CMK (cell line): ENCODE measurements at regions not wholly inside any gene's neighbourhood (a gene's known extent, or its start where the extent isn't known, plus 50 kb on each side); places are given as distances from the start of the nearest gene placed in this dataset.
"Not testable (repeated sequence)": the region's sequence is repeated elsewhere in the genome, so short reads cannot be mapped to it uniquely, and the experiment has no call there.

Experiments used
- DNase-seq: peaks from one replicate; pipeline ENCODE4 v3.0.0-alpha.2; 2010; ENCODE audit warnings: low read depth

DNA sequence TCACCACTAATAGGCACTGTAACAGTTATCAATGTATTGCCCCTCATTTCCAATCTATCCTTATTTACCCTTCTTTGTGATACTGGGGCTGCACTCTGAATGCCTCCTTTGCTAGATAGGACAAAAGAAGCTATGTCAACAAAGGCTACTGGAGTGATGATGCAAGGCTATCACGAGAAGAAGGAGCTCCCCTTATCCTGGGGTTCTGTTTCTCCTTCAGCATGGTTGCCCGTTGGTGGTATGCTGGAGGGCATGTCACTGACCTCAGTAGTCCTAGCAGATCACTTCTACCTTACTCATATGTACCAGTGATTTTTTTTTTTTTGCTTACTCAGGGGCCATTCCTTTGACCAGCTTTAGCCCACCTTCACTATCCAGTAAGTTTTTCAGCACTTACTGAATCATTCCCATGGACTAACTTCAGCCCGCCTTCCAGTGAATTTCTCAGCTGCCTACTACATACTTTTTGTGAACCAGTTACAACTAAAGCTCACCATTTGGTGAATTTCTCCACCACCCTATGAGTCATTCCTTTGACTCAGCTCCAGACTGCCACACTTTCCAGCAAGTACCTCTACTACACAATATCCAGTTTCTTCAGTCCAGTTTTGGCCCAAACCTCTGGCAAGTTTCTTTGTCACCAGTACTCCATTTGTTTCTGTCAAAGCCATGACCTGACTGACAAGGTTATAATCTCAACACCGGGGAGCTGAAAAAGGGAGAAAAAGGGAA, 944.5 kb downstream of the KCNT2 start:
- DNase-seq: no peak

DNA sequence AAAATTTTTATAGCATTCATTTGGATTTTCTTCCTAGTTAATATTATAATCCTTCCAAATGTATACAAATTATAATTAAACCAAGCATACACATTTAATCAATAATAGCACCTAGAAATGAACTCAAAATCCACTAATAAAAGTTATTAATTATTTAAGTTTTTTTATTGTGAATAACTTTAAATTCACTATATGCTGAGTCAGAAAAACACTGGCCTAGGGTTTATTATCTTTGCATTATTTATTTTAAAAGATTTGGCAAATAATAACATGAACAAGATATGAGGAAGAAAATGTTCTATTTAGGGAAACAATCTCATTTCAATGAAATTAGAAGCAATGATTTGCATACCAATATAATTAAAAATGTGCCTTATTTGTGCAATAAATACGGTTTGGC, 951.5 kb downstream of the KCNT2 start:
- DNase-seq: no peak

DNA sequence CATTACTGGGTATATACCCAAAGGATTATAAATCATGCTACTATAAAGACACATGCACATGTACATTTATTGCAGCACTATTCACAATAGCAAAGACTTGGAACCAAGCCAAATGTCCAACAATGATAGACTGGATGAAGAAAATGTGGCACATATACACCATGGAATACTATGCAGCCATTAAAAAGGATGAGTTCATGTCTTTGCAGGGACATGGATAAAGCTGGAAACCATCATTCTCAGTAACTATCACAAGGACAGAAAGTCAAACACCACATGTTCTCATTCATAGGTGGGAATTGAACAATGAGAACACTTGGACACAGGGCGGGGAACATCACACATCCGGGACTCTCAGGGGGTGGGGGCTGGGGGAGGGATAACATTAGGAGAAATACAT, 959.4 kb downstream of the KCNT2 start:
- not testable (repeated sequence) for DNase-seq

GRCh38 chr1:195637539-195637938, 970.7 kb downstream of the KCNT2 start:
- no peak for DNase-seq

DNA sequence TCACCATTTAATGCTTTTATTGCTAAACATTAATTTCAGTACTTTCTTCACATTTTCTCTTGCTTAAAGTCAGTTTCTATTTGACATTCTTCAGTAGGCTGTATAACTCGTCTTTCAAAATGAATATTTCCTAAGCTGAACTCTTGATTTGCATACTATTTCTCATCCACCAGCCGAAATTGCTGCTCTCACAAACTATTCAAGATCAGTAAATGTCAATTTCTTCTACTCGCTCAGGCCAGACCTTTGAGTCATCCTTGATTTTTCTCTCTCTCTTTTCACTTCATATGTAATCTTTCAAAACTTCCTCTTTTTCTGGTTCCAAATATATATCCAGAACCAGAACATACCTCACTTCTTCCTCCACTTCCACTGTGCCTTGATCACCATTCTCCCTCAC, 990.0 kb downstream of the KCNT2 start:
- no peak for DNase-seq

DNA sequence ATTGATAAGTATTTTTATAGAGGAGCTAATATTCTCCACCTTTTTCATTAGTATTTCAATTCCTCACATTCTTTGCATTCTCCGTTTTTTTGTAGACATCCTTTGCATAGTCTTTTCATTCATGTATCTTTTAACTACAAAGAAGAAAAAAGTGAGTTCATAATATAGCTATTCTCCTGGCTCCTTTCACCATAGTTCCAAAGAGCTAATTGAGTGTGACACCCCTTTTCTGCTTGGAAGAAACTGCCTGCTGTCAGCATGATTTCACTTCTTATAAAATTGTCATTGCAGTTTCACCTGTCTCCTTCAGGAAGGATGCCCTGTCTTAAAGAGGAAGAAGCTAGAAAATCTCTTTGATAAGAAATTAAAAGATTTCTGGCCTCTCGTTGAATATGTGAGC, 991.1 kb downstream of the KCNT2 start:
- DNase-seq: no peak

GRCh38 chr1:195608883-195609282, 999.4 kb downstream of the KCNT2 start:
- no peak for DNase-seq

DNA sequence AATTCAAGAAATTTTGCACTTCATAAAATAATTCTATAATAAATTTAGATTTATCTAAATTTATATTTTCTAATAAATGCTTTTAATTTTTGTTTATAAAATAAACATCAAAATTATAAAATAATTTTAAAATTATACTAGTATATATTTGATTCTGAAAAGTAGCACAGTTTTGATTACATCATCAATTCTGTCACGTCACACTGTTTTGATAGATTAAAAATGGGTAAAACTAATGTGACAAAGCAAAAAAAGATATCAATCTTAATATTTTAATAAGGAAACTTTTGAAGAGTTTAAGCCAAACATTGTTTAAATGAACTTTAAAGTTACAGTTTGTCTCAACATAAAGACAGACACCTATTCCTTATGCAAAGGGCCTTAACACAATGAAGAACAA, 1001.8 kb downstream of the KCNT2 start:
- DNase-seq: no peak

DNA sequence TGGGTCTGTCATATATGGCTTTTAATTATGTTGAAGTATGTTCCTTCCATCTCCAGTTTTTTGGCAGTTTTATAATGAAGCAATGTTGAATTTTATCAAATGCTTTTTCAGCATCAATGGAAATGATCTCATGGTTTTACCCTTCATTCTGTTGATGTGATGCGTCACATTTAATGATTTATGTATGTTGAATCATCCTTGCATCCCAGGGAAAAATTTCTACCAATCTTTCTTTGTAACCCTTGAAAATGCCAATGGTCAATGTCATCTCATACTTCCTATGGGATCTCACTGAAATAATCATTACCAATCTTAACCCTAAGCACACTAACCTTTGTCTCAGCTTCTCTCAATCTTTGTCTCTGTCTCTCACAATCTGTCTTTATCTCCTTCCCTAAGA, 1004.0 kb downstream of the KCNT2 start:
- no peak for DNase-seq

DNA sequence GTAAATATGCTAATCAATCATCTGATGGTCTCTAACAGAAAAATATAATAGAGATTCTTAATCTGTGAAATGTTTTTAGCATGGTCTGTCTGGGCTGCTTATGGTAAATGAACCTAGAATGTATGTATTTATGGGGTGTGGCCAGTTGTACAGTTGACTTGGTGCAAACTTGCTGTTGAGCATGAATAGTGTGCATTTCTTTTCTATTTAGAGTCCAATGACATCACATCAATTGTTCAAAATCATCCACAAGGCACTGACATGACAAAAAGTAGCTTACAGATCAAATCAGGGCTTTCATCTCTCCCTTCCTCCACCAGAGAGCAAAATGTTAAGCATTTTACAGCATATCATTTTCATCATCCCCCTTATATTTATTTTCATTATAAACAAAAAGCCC, 1010.3 kb downstream of the KCNT2 start:
- no peak for DNase-seq

GRCh38 chr1:195594773-195595172, 1013.5 kb downstream of the KCNT2 start:
- no peak for DNase-seq

- no peak for DNase-seq
Observed at GRCh38 chr1:195594322-195594721, 1013.9 kb downstream of the KCNT2 start.

GRCh38 chr1:195591917-195592672, 1016.1 kb downstream of the KCNT2 start:
- DNase-seq: no peak

GRCh38 chr1:195590649-195591048, 1017.6 kb downstream of the KCNT2 start:
- DNase-seq: no peak

GRCh38 chr1:195584870-195585624, 1023.2 kb downstream of the KCNT2 start:
- no peak for DNase-seq

GRCh38 chr1:195580988-195581387, 1027.3 kb downstream of the KCNT2 start:
- DNase-seq: no peak

GRCh38 chr1:195577748-195578147, 1030.5 kb downstream of the KCNT2 start:
- DNase-seq: no peak

DNA sequence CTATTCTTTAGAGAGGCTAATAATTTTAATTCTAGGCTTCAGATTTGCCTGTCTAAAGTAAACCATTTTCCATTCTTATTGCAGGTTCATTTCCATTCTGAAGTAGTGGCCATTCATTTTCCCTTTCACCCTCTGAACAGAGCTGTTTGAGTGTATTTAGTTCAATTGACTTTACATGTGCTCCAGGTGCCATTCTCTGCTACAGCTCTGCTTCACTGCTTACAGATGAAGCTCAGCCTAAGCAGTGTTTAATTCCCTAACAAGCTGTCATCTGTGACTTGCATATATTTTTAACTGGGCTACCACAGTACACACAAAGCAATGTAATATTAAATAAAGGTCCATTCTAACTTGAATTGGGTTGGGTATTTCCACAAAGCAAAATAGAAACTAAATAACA, 1031.6 kb downstream of the KCNT2 start:
- no peak for DNase-seq

DNA sequence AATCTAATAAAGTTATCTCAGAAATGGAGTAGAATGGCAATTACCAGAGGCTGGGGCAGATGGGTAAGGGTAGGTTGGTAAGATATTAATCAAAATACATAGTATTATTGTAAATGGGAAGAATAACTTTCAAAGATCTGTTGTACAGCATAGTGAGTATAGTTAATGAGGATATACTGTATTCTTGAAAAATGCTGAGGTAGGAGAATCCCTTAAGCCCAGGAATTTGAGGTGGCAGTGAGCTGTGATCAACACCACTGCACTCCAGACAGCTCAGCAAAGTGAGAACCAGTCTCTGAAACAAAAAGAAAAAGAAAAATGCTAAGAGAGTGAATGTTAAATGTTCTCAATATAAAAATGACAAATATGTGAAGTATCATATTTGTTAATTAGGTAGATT, 1033.7 kb downstream of the KCNT2 start:
- no peak for DNase-seq

- DNase-seq: no peak
Observed at GRCh38 chr1:195569934-195570333, 1038.3 kb downstream of the KCNT2 start.

DNA sequence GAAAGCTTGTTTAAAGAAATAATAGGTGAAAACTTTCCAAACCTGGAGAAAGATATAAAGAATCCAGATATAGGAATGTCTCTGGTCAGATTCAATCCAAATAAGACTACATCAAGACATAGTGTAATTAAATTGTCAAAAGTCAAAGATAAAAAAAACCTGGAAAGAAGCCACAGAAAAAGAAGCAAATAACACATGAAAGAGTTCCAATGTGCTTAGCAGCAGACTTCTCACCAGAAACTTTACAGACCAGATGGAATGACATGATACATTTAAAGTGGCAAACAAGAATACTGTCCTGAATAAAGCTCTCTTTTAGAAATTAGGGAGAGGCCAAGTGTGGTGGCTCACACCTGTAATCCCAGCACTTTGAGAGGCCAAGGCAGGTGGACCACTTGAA, 1039.9 kb downstream of the KCNT2 start:
- DNase-seq: no peak

DNA sequence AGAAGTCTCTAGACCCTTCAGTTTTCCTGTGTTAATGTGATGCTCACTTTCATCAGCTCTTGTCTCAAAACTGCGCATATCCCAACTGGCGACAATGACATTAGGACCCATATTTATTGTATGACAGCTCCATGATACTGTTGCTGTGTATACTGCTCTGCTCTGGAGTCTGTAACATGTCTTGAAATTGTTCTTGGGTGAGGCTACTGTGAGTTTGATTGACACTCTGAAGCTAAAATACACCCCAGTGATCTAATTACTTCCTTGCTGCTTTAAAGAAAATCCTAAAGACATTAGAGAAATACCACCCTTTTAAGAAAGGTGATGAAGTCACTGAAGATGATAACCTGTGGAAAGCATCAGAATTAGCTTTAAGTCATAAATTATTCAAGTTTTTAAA, 1046.2 kb downstream of the KCNT2 start:
- DNase-seq: no peak
